ENCODE measurements at regions not wholly inside any gene's neighbourhood (a gene's known extent, or its start where the extent isn't known, plus 50 kb on each side); places are given as distances from the start of the nearest gene placed in this dataset.

GRCh38 chr4:30783751-30784150 is 63.6 kb downstream of the PCDH7 start:
- Histone ChIP-seq H3K9ac (ENCODE audit: low read depth, low read length, poor library complexity, severe bottlenecking) (no peak overlapping the region), H3K4me1 (ENCODE audit: insufficient read depth, low read length, poor library complexity, severe bottlenecking) (no peaks in the 10 kb centered on the region)

GRCh38 chr4:30789219-30789671 is 69.1 kb downstream of the PCDH7 start:
- no peaks in the 10 kb centered on the region for H3K9me2 ChIP-seq (replicated peaks; ENCODE audit: low read depth, low read length)
- H3K9me3 ChIP-seq (ENCODE audit: insufficient read depth, low read depth, low read length) = no peaks in the 10 kb centered on the region
- H3F3A ChIP-seq (ENCODE audit: low read depth) = no peaks in the 10 kb centered on the region
- no peaks in the 10 kb centered on the region for H4K20me1 ChIP-seq (ENCODE audit: insufficient read depth, low read length, poor library complexity, severe bottlenecking)
- H3K4me1 ChIP-seq (ENCODE audit: insufficient read depth, low read length, poor library complexity, severe bottlenecking) = no peaks in the 10 kb centered on the region
- H3K9ac ChIP-seq (ENCODE audit: low read depth, low read length, poor library complexity, severe bottlenecking) = no peak overlapping the region
- H3K27me3 ChIP-seq (ENCODE audit: insufficient read depth, low read length, poor library complexity, severe bottlenecking) = no peaks in the 10 kb centered on the region
- H2AFZ ChIP-seq (ENCODE audit: low read length) = no peak overlapping the region
- no peak for TF ChIP-seq EZH2phosphoT487 (IDR thresholded peaks at IDR 0.05; ENCODE audit: borderline replicate concordance)
- TF ChIP-seq CTCF (conservative IDR thresholded peaks at IDR 0.05; ENCODE audit: low read length) = no peak
- H3K4me3 ChIP-seq (ENCODE audit: low read length, poor library complexity, severe bottlenecking) = no peak overlapping the region
- H3K4me2 ChIP-seq (ENCODE audit: low read depth, low read length, poor library complexity, severe bottlenecking) = no peak overlapping the region
- H3K36me3 ChIP-seq (ENCODE audit: insufficient read depth, low read length) = no peaks in the 10 kb centered on the region
- no peaks in the 10 kb centered on the region for H3K79me2 ChIP-seq (ENCODE audit: insufficient read depth, low read length)

More at GRCh38 chr4:30783751-30784150, 63.6 kb downstream of the PCDH7 start:
- H3K4me3 ChIP-seq (ENCODE audit: low read length, poor library complexity, severe bottlenecking) = no peak overlapping the region
- H3K9me3 ChIP-seq (ENCODE audit: insufficient read depth, low read depth, low read length) = no peaks in the 10 kb centered on the region
- TF ChIP-seq EZH2phosphoT487 (IDR thresholded peaks at IDR 0.05; ENCODE audit: borderline replicate concordance) = no peak
- no peak for TF ChIP-seq CTCF (conservative IDR thresholded peaks at IDR 0.05; ENCODE audit: low read length)
- H3K36me3 ChIP-seq (ENCODE audit: insufficient read depth, low read length) = no peaks in the 10 kb centered on the region
- H3K27me3 ChIP-seq (ENCODE audit: insufficient read depth, low read length, poor library complexity, severe bottlenecking) = no peaks in the 10 kb centered on the region
- H3K4me2 ChIP-seq (ENCODE audit: low read depth, low read length, poor library complexity, severe bottlenecking) = no peak overlapping the region
- H4K20me1 ChIP-seq (ENCODE audit: insufficient read depth, low read length, poor library complexity, severe bottlenecking) = no peaks in the 10 kb centered on the region
- H2AFZ ChIP-seq (ENCODE audit: low read length) = no peak overlapping the region
- H3K9me2 ChIP-seq (replicated peaks; ENCODE audit: low read depth, low read length) = no peaks in the 10 kb centered on the region
- no peaks in the 10 kb centered on the region for H3F3A ChIP-seq (ENCODE audit: low read depth)
- no peaks in the 10 kb centered on the region for H3K79me2 ChIP-seq (ENCODE audit: insufficient read depth, low read length)

GRCh38 chr4:30790123-30790522 is 70.0 kb downstream of the PCDH7 start:
- no peaks in the 10 kb centered on the region for H3K27me3 ChIP-seq (ENCODE audit: insufficient read depth, low read length, poor library complexity, severe bottlenecking)
- no peak overlapping the region for H2AFZ ChIP-seq (ENCODE audit: low read length)
- H3K36me3 ChIP-seq (ENCODE audit: insufficient read depth, low read length) = no peaks in the 10 kb centered on the region
- H3K4me2 ChIP-seq (ENCODE audit: low read depth, low read length, poor library complexity, severe bottlenecking) = no peak overlapping the region
- H3K4me1 ChIP-seq (ENCODE audit: insufficient read depth, low read length, poor library complexity, severe bottlenecking) = no peaks in the 10 kb centered on the region
- H4K20me1 ChIP-seq (ENCODE audit: insufficient read depth, low read length, poor library complexity, severe bottlenecking) = no peaks in the 10 kb centered on the region
- H3K9me2 ChIP-seq (replicated peaks; ENCODE audit: low read depth, low read length) = no peaks in the 10 kb centered on the region
- H3K9ac ChIP-seq (ENCODE audit: low read depth, low read length, poor library complexity, severe bottlenecking) = no peak overlapping the region
- H3K4me3 ChIP-seq (ENCODE audit: low read length, poor library complexity, severe bottlenecking) = no peak overlapping the region
- H3K79me2 ChIP-seq (ENCODE audit: insufficient read depth, low read length) = no peaks in the 10 kb centered on the region
- no peak for TF ChIP-seq EZH2phosphoT487 (IDR thresholded peaks at IDR 0.05; ENCODE audit: borderline replicate concordance)
- no peak for TF ChIP-seq CTCF (conservative IDR thresholded peaks at IDR 0.05; ENCODE audit: low read length)
- no peaks in the 10 kb centered on the region for H3K9me3 ChIP-seq (ENCODE audit: insufficient read depth, low read depth, low read length)
- no peaks in the 10 kb centered on the region for H3F3A ChIP-seq (ENCODE audit: low read depth)

Measured in Loucy (cell line).